ENCODE measurements at regions not wholly inside any gene's neighbourhood (a gene's known extent, or its start where the extent isn't known, plus 50 kb on each side); places are given as distances from the start of the nearest gene placed in this dataset.
"Not testable (repeated sequence)": the region's sequence is repeated elsewhere in the genome, so short reads cannot be mapped to it uniquely, and the experiment has no call there.

GRCh38 chr9:135344915-135345500 is 134.6 kb upstream of the PPP1R26 start:
- DNase-seq: no peak

- DNase-seq: no peak
Measured at GRCh38 chr9:135345775-135346433, 133.7 kb upstream of the PPP1R26 start.

GRCh38 chr9:135346438-135347050 is 133.0 kb upstream of the PPP1R26 start:
- DNase-seq: no peak

- DNase-seq: no peak
Measured at GRCh38 chr9:135347461-135347860, 132.1 kb upstream of the PPP1R26 start.

GRCh38 chr9:135348076-135348787 is 131.3 kb upstream of the PPP1R26 start:
- DNase-seq: no peak

GRCh38 chr9:135348788-135349150 is 130.8 kb upstream of the PPP1R26 start:
- no peak for DNase-seq

GRCh38 chr9:135349212-135350002 is 130.2 kb upstream of the PPP1R26 start:
- DNase-seq: no peak

GRCh38 chr9:135350003-135350315 is 129.6 kb upstream of the PPP1R26 start:
- no peak for DNase-seq

- DNase-seq: no peak
Measured at GRCh38 chr9:135353935-135354334, 125.6 kb upstream of the PPP1R26 start.

- no peak for DNase-seq
Measured at GRCh38 chr9:135355521-135356011, 124.0 kb upstream of the PPP1R26 start.

GRCh38 chr9:135356021-135356420 is 123.6 kb upstream of the PPP1R26 start:
- no peak for DNase-seq

GRCh38 chr9:135356796-135357195 is 122.8 kb upstream of the PPP1R26 start:
- no peak for DNase-seq

GRCh38 chr9:135357863-135358551 is 121.6 kb upstream of the PPP1R26 start:
- DNase-seq: no peak

- no peak for DNase-seq
Measured at GRCh38 chr9:135358552-135358940, 121.0 kb upstream of the PPP1R26 start.

- DNase-seq: no peak
Measured at GRCh38 chr9:135359764-135360163, 119.8 kb upstream of the PPP1R26 start.

- DNase-seq: no peak
Measured at GRCh38 chr9:135360617-135361016, 119.0 kb upstream of the PPP1R26 start.

GRCh38 chr9:135361668-135362067 is 117.9 kb upstream of the PPP1R26 start:
- not testable (repeated sequence) for DNase-seq

GRCh38 chr9:135363596-135363995 is 116.0 kb upstream of the PPP1R26 start:
- no peak for DNase-seq

- no peak for DNase-seq
Measured at GRCh38 chr9:135365013-135365768, 114.4 kb upstream of the PPP1R26 start.

GRCh38 chr9:135366104-135366503 is 113.5 kb upstream of the PPP1R26 start:
- DNase-seq: no peak

- no peak for DNase-seq
Measured at GRCh38 chr9:135369412-135369990, 110.1 kb upstream of the PPP1R26 start.
